Stomach (tissue), 8 donors: ENCODE measurements at regions not wholly inside any gene's neighbourhood (a gene's known extent, or its start where the extent isn't known, plus 50 kb on each side); places are given as distances from the start of the nearest gene placed in this dataset.

Experiments
- DNase-seq, 2 donors: peaks; one replicate each; pipeline versions ENCODE4 v3.0.0 to v3.0.0-alpha.2; 2013 to 2019
- H3K27ac ChIP-seq, 5 donors: fragments of 200-600 bp in 4 of 5; sonication (generic) in 4 of 5; one replicate each; pipeline ENCODE4 v1.5.1; 2013 to 2019; ENCODE audit warnings: mild to moderate bottlenecking in 1 of 5, moderate library complexity in 1 of 5
- H3K27me3 ChIP-seq, 3 donors: fragments of 200-600 bp; sonication (generic); one replicate each; pipeline ENCODE4 v1.5.1; 2017 to 2019; ENCODE audit warnings: mixed run types in 1 of 3
- H3K36me3 ChIP-seq, 4 donors: fragments of 200-600 bp; sonication (generic); 1 replicate in 3 of 4; 2 replicates in 1 of 4; pipeline ENCODE4 v1.5.1; 2016 to 2019
- H3K4me1 ChIP-seq, 4 donors: fragments of 200-600 bp; sonication (generic); one replicate each; pipeline ENCODE4 v1.5.1; 2016 to 2019
- H3K4me3 ChIP-seq, 4 donors: fragments of 200-600 bp; sonication (generic) in 3 of 4; one replicate each; pipeline ENCODE4 v1.5.1; 2016 to 2019; ENCODE audit warnings: mild to moderate bottlenecking in 1 of 4
- H3K9me3 ChIP-seq, 4 donors: fragments of 200-600 bp; sonication (generic); one replicate each; pipeline ENCODE4 v1.5.1; 2016 to 2019
- CTCF ChIP-seq, 7 experiments: fragments of 450-650 bp in 4 of 7; fragments of 200-600 bp in 3 of 7; sonication (generic) in 3 of 7; IDR thresholded peaks; one replicate each; pipeline ENCODE4 v1.5.1; 2016 to 2019; ENCODE audit warnings: antibody characterized with exemption in 7 of 7, control low read depth in 2 of 7, mild to moderate bottlenecking in 1 of 7
- EP300 ChIP-seq: sonication (generic); formaldehyde crosslinking; IDR thresholded peaks from one replicate; pipeline ENCODE4 v1.6.1; 2017; ENCODE audit warnings: antibody characterized with exemption
- POLR2A ChIP-seq, 4 donors: fragments of 450-650 bp; IDR thresholded peaks; one replicate each; pipeline ENCODE4 v1.6.1; 2016; ENCODE audit warnings: antibody characterized with exemption in 4 of 4, control low read depth in 2 of 4, mild to moderate bottlenecking in 1 of 4, moderate library complexity in 1 of 4
- POLR2AphosphoS5 ChIP-seq, 3 donors: sonication (generic); formaldehyde crosslinking; IDR thresholded peaks; one replicate each; pipeline ENCODE4 v1.6.1; 2016; ENCODE audit warnings: antibody characterized with exemption in 3 of 3
- WGBS, 5 donors: extraction: QIAGEN DNeasy Blood & Tissue Kit in 3 of 5; methylation state at CpG; one replicate each; pipeline versions ENCODE4 v1.1.5 to v1.1.7; 2013 to 2018; 5-methylcytosine and 5-hydroxymethylcytosine counted together
- intact Hi-C: fragments of 100-400 bp; cut with DNase I; formaldehyde crosslinking; loops from one replicate; pipeline ENCODE4 v1.15.1; 2023; ENCODE audit warnings: low total_unique reads
- donor health status: healthy with polysubstance abuse.
- donor health status: Bipolar disorder and iron deficiency.
- donor health status: healthy.

GRCh38 chr3:72565593-72565992 is 282.7 kb downstream of the SHQ1 start:
- H3K4me3 ChIP-seq: no peak overlapping the region
- H3K36me3 ChIP-seq: no peaks in the 10 kb centered on the region
- no peaks in the 10 kb centered on the region for H3K4me1 ChIP-seq
- 82 to 94% (median 85%) methylated on average over 5 of the region's 5 CpGs for WGBS, 5 donors
- H3K27me3 ChIP-seq: no peaks in the 10 kb centered on the region
- intact Hi-C loops: no loop called here
- no peak overlapping the region for H3K27ac ChIP-seq
- TF ChIP-seq CTCF (IDR thresholded peaks at IDR 0.05) (no peak), POLR2AphosphoS5 (IDR thresholded peaks at IDR 0.05) (no peak), EP300 (no peak), POLR2A (IDR thresholded peaks at IDR 0.05) (no peak)
- no peak for DNase-seq
- peaks cover 3 to 8% (median 5%) of the 10 kb centered on the region in 4 donors for H3K9me3 ChIP-seq

GRCh38 chr3:72563690-72564370 is 284.4 kb downstream of the SHQ1 start:
- WGBS, 5 donors: 60 to 84% (median 74%) methylated on average over 1 of the region's 1 CpG
- DNase-seq: no peak
- Histone ChIP-seq H3K9me3 (peaks cover 3 to 8% (median 5%) of the 10 kb centered on the region in 4 donors), H3K36me3 (no peaks in the 10 kb centered on the region), H3K27me3 (no peaks in the 10 kb centered on the region), H3K27ac (no peak overlapping the region), H3K4me1 (no peaks in the 10 kb centered on the region), H3K4me3 (no peak overlapping the region)
- TF ChIP-seq POLR2AphosphoS5 (IDR thresholded peaks at IDR 0.05): no peak
- TF ChIP-seq POLR2A (IDR thresholded peaks at IDR 0.05): no peak
- TF ChIP-seq CTCF (IDR thresholded peaks at IDR 0.05): no peak
- no peak for TF ChIP-seq EP300
- intact Hi-C loops: no loop called here

GRCh38 chr3:72560846-72561675 is 287.2 kb downstream of the SHQ1 start:
- H3K27ac ChIP-seq: no peak overlapping the region
- peaks cover 3 to 8% (median 5%) of the 10 kb centered on the region in 4 donors for H3K9me3 ChIP-seq
- 88 to 94% (median 92%) methylated on average over 8 of the region's 8 CpGs for WGBS, 5 donors
- no peak overlapping the region for H3K4me3 ChIP-seq
- no peaks in the 10 kb centered on the region for H3K4me1 ChIP-seq
- TF ChIP-seq POLR2A (IDR thresholded peaks at IDR 0.05) (no peak), POLR2AphosphoS5 (IDR thresholded peaks at IDR 0.05) (no peak), CTCF (IDR thresholded peaks at IDR 0.05) (no peak), EP300 (no peak)
- no peaks in the 10 kb centered on the region for H3K27me3 ChIP-seq
- no peak for DNase-seq
- H3K36me3 ChIP-seq: no peaks in the 10 kb centered on the region
- intact Hi-C loops: no loop called here

GRCh38 chr3:72559385-72559784 is 288.9 kb downstream of the SHQ1 start:
- H3K27me3 ChIP-seq: no peaks in the 10 kb centered on the region
- H3K4me1 ChIP-seq: no peaks in the 10 kb centered on the region
- intact Hi-C loops: no loop called here
- no peak overlapping the region for H3K27ac ChIP-seq
- DNase-seq: no peak
- no peak overlapping the region for H3K4me3 ChIP-seq
- H3K9me3 ChIP-seq: peaks cover 3 to 8% (median 5%) of the 10 kb centered on the region in 4 donors
- TF ChIP-seq EP300: no peak
- no peak for TF ChIP-seq CTCF (IDR thresholded peaks at IDR 0.05)
- TF ChIP-seq POLR2AphosphoS5 (IDR thresholded peaks at IDR 0.05): no peak
- TF ChIP-seq POLR2A (IDR thresholded peaks at IDR 0.05): no peak
- 53 to 67% (median 65%) methylated on average over 3 of the region's 3 CpGs for WGBS, 5 donors
- H3K36me3 ChIP-seq: no peaks in the 10 kb centered on the region
